Fibroblast of lung (primary cell): ENCODE measurements at regions not wholly inside any gene's neighbourhood (a gene's known extent, or its start where the extent isn't known, plus 50 kb on each side); places are given as distances from the start of the nearest gene placed in this dataset.

ENCODE experiments used
- EZH2 ChIP-seq: IDR thresholded peaks from 2 replicates; pipeline ENCODE4 v1.5.1; 2012; ENCODE audit warnings: low read length, control low read depth, mild to moderate bottlenecking; ENCODE audit errors: missing control alignments
- TF ChIP-seq, protein P1 (sequence below), 2 donors: IDR thresholded peaks in 1 of 2; conservative IDR thresholded peaks in 1 of 2; 1 replicate in 1 of 2; 2 replicates in 1 of 2; pipeline ENCODE4 v1.5.1; 2011 to 2012; ENCODE audit warnings: low read length in 2 of 2, control low read depth in 1 of 2, inconsistent platforms in 1 of 2, low read depth in 1 of 2, mild to moderate bottlenecking in 1 of 2

DNA sequence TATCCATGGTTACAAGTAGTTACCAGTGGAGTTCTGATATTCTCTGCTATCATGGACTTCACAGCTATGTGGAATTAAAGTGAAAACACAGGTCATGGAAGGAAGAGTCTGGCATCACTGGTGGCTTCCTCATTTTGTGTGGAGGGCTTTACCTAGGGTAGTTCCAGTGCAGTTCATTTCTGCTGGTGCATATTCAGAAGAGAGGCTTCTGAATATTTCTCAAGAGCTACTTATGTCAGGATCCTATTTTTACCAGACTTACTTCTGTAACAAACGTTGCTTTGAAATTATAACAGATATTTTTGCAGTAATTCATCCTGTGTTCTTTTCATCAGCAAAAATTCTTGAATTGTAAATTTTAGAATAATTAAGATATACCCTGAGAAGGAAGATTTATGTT lies 236.5 kb upstream of the NPSR1 start:
- TF ChIP-seq, protein P1, sequence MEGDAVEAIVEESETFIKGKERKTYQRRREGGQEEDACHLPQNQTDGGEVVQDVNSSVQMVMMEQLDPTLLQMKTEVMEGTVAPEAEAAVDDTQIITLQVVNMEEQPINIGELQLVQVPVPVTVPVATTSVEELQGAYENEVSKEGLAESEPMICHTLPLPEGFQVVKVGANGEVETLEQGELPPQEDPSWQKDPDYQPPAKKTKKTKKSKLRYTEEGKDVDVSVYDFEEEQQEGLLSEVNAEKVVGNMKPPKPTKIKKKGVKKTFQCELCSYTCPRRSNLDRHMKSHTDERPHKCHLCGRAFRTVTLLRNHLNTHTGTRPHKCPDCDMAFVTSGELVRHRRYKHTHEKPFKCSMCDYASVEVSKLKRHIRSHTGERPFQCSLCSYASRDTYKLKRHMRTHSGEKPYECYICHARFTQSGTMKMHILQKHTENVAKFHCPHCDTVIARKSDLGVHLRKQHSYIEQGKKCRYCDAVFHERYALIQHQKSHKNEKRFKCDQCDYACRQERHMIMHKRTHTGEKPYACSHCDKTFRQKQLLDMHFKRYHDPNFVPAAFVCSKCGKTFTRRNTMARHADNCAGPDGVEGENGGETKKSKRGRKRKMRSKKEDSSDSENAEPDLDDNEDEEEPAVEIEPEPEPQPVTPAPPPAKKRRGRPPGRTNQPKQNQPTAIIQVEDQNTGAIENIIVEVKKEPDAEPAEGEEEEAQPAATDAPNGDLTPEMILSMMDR (conservative IDR thresholded peaks at IDR 0.05 in 1 of 2, IDR thresholded peaks at IDR 0.05 in 1 of 2; ENCODE audit: low read depth in 1 of 2, low read length in 2 of 2): no peak
- no peak for TF ChIP-seq EZH2
